Brain microvascular endothelial cell (primary cell): ENCODE measurements at regions not wholly inside any gene's neighbourhood (a gene's known extent, or its start where the extent isn't known, plus 50 kb on each side); places are given as distances from the start of the nearest gene placed in this dataset.

ENCODE experiments used
- DNase-seq: peaks from one replicate; pipeline ENCODE4 v3.0.0-alpha.2; 2020
- H3K27ac ChIP-seq: fragments of 250-450 bp; sonication (Bioruptor Pico); 2 replicates; pipeline ENCODE4 v1.5.1; 2020; ENCODE audit warnings: mild to moderate bottlenecking, moderate library complexity
- H3K27me3 ChIP-seq: fragments of 250-450 bp; sonication (Bioruptor Pico); replicated peaks from 2 replicates; pipeline ENCODE4 v1.5.1; 2020; ENCODE audit warnings: mild to moderate bottlenecking
- H3K36me3 ChIP-seq: fragments of 250-450 bp; sonication (Bioruptor Pico); replicated peaks from 2 replicates; pipeline ENCODE4 v1.5.1; 2020; ENCODE audit warnings: mild to moderate bottlenecking
- H3K4me3 ChIP-seq: 2 replicates; pipeline ENCODE4 v1.5.1; 2011; ENCODE audit warnings: low read depth, mild to moderate bottlenecking, control low read depth, low read length, moderate library complexity
- CTCF ChIP-seq: IDR thresholded peaks from 2 replicates; pipeline ENCODE4 v1.5.1; 2011; ENCODE audit warnings: low read depth, mild to moderate bottlenecking, moderate library complexity, low read length, control low read depth, inconsistent platforms; ENCODE audit errors: missing control alignments
- in situ Hi-C: cut with HindIII; loops from 2 replicates; pipeline ENCODE4 v1.10.0; 2017; ENCODE audit warnings: low sequenced_read_pairs, low pct_ligation_motif_present

- TF ChIP-seq CTCF, result no peak
- H3K27ac ChIP-seq, result no peak overlapping the region
- no peak overlapping the region for H3K4me3 ChIP-seq
- DNase-seq, result no peak
- in situ Hi-C loops, result no loop called here
- no peaks in the 10 kb centered on the region for H3K27me3 ChIP-seq
- no peaks in the 10 kb centered on the region for H3K36me3 ChIP-seq
Observed at GRCh38 chr12:78308701-78309100, 478.0 kb downstream of the NAV3 start.

- Histone ChIP-seq H3K27ac (no peak overlapping the region), H3K27me3 (no peaks in the 10 kb centered on the region), H3K36me3 (no peaks in the 10 kb centered on the region), H3K4me3 (no peak overlapping the region)
- TF ChIP-seq CTCF, result no peak
- DNase-seq, result no peak
- in situ Hi-C loops, result no loop called here
Observed at GRCh38 chr12:78315028-78315427, 484.3 kb downstream of the NAV3 start.

GRCh38 chr12:78316136-78316535, 485.4 kb downstream of the NAV3 start:
- TF ChIP-seq CTCF, result no peak
- Histone ChIP-seq H3K36me3 (no peaks in the 10 kb centered on the region), H3K27ac (no peak overlapping the region), H3K27me3 (no peaks in the 10 kb centered on the region), H3K4me3 (no peak overlapping the region)
- in situ Hi-C loops, result no loop called here
- no peak for DNase-seq

GRCh38 chr12:78316631-78317468, 486.2 kb downstream of the NAV3 start:
- no peak for DNase-seq
- no peak overlapping the region for H3K4me3 ChIP-seq
- H3K27ac ChIP-seq, result no peak overlapping the region
- no peaks in the 10 kb centered on the region for H3K27me3 ChIP-seq
- in situ Hi-C loops, result no loop called here
- no peaks in the 10 kb centered on the region for H3K36me3 ChIP-seq
- no peak for TF ChIP-seq CTCF

- no peak for DNase-seq
- Histone ChIP-seq H3K27me3 (no peaks in the 10 kb centered on the region), H3K27ac (no peak overlapping the region), H3K36me3 (no peaks in the 10 kb centered on the region), H3K4me3 (no peak overlapping the region)
- in situ Hi-C loops, result no loop called here
- TF ChIP-seq CTCF, result no peak
Observed at GRCh38 chr12:78321696-78322095, 491.0 kb downstream of the NAV3 start.

- TF ChIP-seq CTCF, result no peak
- no peak for DNase-seq
- in situ Hi-C loops, result no loop called here
Observed at GRCh38 chr12:78323226-78323625, 492.5 kb downstream of the NAV3 start.

More at GRCh38 chr12:78323226-78323625, 492.5 kb downstream of the NAV3 start:
- H3K36me3 ChIP-seq, result no peaks in the 10 kb centered on the region
- H3K27ac ChIP-seq, result no peak overlapping the region
- H3K4me3 ChIP-seq, result no peak overlapping the region
- no peaks in the 10 kb centered on the region for H3K27me3 ChIP-seq
